SK-N-SH (cell line): ENCODE measurements at regions not wholly inside any gene's neighbourhood (a gene's known extent, or its start where the extent isn't known, plus 50 kb on each side); places are given as distances from the start of the nearest gene placed in this dataset.
"Not testable (repeated sequence)": the region's sequence is repeated elsewhere in the genome, so short reads cannot be mapped to it uniquely, and the experiment has no call there.

Source experiments
- CHD2 ChIP-seq: fragments of 150-350 bp; IDR thresholded peaks from 2 replicates; pipeline ENCODE4 v1.6.1; 2018; ENCODE audit warnings: low read length; ENCODE audit not compliant: partially characterized antibody
- EP300 ChIP-seq, 2 experiments: IDR thresholded peaks; 2 replicates each; pipeline versions ENCODE4 v1.4.0 to v1.6.1; 2012; ENCODE audit warnings: borderline replicate concordance in 1 of 2, low read depth in 1 of 2, low read length in 1 of 2
- FOXJ3 ChIP-seq: sonication (generic); formaldehyde crosslinking; IDR thresholded peaks from 2 replicates; pipeline ENCODE4 v1.5.1; 2020; ENCODE audit warnings: mild to moderate bottlenecking, missing genetic modification reagents
- ZBTB33 ChIP-seq: IDR thresholded peaks from 2 replicates; pipeline ENCODE4 v1.4.0; 2012; ENCODE audit warnings: low read depth, borderline replicate concordance

DNA sequence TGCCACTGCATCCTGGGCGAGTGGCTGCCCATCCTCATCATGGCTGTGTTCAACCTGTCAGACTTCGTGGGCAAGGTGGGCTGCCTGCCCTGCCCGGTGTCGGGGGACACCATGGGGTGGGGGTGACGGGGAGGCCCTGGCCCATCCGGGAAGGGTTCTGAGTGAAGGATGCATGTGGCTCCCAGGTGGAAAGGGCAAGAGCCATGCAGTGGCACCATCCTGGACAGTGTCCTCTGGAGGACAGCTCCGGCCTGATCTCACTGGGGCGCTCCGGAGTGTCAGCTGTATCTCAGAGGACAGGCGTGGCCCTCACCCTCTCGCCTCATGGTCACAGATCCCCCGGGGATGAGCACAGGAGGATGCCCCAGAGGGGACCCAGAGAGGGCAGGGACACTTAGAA is 439.6 kb upstream of the ZNF722 start:
- TF ChIP-seq FOXJ3 (CRISPR knock-in tag); ZBTB33; EP300 (IDR thresholded peaks at IDR 0.05; ENCODE audit: borderline replicate concordance in 1 of 2, low read depth in 1 of 2, low read length in 1 of 2); CHD2: not testable (repeated sequence)
